HCT116 (cell line): ENCODE measurements at regions not wholly inside any gene's neighbourhood (a gene's known extent, or its start where the extent isn't known, plus 50 kb on each side); places are given as distances from the start of the nearest gene placed in this dataset.

ENCODE experiments used
- ATAC-seq: fragments of 200-7000 bp; cut with Tn5 transposase; 2 replicates; pipeline ENCODE4 v1.9.1; 2020; ENCODE audit warnings: mild to moderate bottlenecking, moderate library complexity
- BruUV-seq: library from RNA; stranded (reverse); fragments of 400-500 nt; replicated peaks from 2 replicates; lab custom pipeline; 2021; lab: Mats Ljungman, UMichigan
- CTCF ChIA-PET: fragments of 300-600 bp; sonication (Branson Sonifier 250); formaldehyde crosslinking; loops from one replicate; lab custom pipeline; 2021; ENCODE audit warnings: antibody characterized with exemption; lab: Charles Lee
- POLR2A ChIA-PET: fragments of 300-600, 350-600 bp; sonication (Branson Sonifier 250); formaldehyde crosslinking; loops from one replicate; lab custom pipeline; 2021; ENCODE audit warnings: antibody characterized with exemption; lab: Charles Lee
- RAD21 ChIA-PET, 2 experiments: fragments of 300-600 bp; sonication (Branson Sonifier 250); formaldehyde crosslinking; loops; one replicate each; lab custom pipeline; 2023; ENCODE audit warnings: low total read pairs in 2 of 2; ENCODE audit not compliant: uncharacterized antibody in 2 of 2, unreplicated experiment in 2 of 2, low non-redundant PET in 1 of 2; lab: Charles Lee
- DNase-seq: peaks from one replicate; pipeline ENCODE4 v3.0.0-alpha.2; 2010; ENCODE audit warnings: low read depth, low spot score
- H2AFZ ChIP-seq: fragments of 200-600 bp; shearing (Covaris generic), sonication (generic); 2 replicates; pipeline ENCODE4 v1.6.1; 2017; ENCODE audit warnings: low read depth, mixed run types, mixed read lengths, antibody characterized with exemption, low read length; ENCODE audit not compliant: poor library complexity, severe bottlenecking
- H3K27ac ChIP-seq: 2 replicates; pipeline ENCODE4 v1.5.1; 2012; ENCODE audit warnings: low read depth, low read length
- H3K27me3 ChIP-seq: fragments of 200-600 bp; sonication (generic); 2 replicates; pipeline ENCODE4 v1.6.1; 2016; ENCODE audit warnings: mixed run types, low read length, mixed read lengths; ENCODE audit not compliant: insufficient read depth
- H3K36me3 ChIP-seq, 2 experiments: fragments of 200-500 bp in 1 of 2; fragments of 200-600 bp in 1 of 2; sonication (Bioruptor generic) in 1 of 2; sonication (generic) in 1 of 2; 2 replicates each; pipeline versions ENCODE4 v1.5.1 to v1.6.1; 2014 to 2016; ENCODE audit warnings: low read length in 2 of 2, inconsistent platforms in 1 of 2, mixed read lengths in 1 of 2, mixed run types in 1 of 2; ENCODE audit not compliant: insufficient read depth in 2 of 2, control insufficient read depth in 1 of 2
- H3K4me1 ChIP-seq, 2 experiments: fragments of 200-600 bp in 1 of 2; sonication (generic) in 1 of 2; 2 replicates each; pipeline versions ENCODE4 v1.5.1 to v1.6.1; 2012 to 2017; ENCODE audit warnings: low read length in 2 of 2, inconsistent platforms in 1 of 2, mild to moderate bottlenecking in 1 of 2, mixed read lengths in 1 of 2, mixed run types in 1 of 2, moderate library complexity in 1 of 2; ENCODE audit not compliant: insufficient read depth in 2 of 2, control insufficient read depth in 1 of 2
- H3K4me2 ChIP-seq: fragments of 200-600 bp; sonication (generic); 2 replicates; pipeline ENCODE4 v1.6.1; 2017; ENCODE audit warnings: mixed run types, low read length, mixed read lengths
- H3K4me3 ChIP-seq, 2 experiments: fragments of 200-600 bp in 1 of 2; sonication (generic) in 1 of 2; replicated peaks in 1 of 2; 2 replicates each; pipeline ENCODE4 v1.5.1; 2011 to 2016; ENCODE audit warnings: low read length in 2 of 2, control low read depth in 1 of 2, low read depth in 1 of 2, mild to moderate bottlenecking in 1 of 2, mixed read lengths in 1 of 2, mixed run types in 1 of 2
- H3K79me2 ChIP-seq: fragments of 200-600 bp; sonication (generic); 2 replicates; pipeline ENCODE4 v1.6.1; 2017; ENCODE audit warnings: mild to moderate bottlenecking, mixed run types, low read length, moderate library complexity, mixed read lengths; ENCODE audit not compliant: insufficient read depth
- H3K9ac ChIP-seq: fragments of 200-600 bp; sonication (generic); 2 replicates; pipeline ENCODE4 v1.6.1; 2016; ENCODE audit warnings: low read length, mixed read lengths
- H3K9me2 ChIP-seq: fragments of 200-600 bp; sonication (generic), shearing (Covaris generic); 2 replicates; pipeline ENCODE4 v1.6.1; 2017; ENCODE audit warnings: mixed run types, mild to moderate bottlenecking, moderate library complexity; ENCODE audit not compliant: insufficient read depth
- H3K9me3 ChIP-seq, 2 experiments: fragments of 200-500 bp in 1 of 2; fragments of 200-600 bp in 1 of 2; sonication (Bioruptor generic) in 1 of 2; sonication (generic) in 1 of 2; 2 replicates each; pipeline ENCODE4 v1.6.1; 2014 to 2017; ENCODE audit warnings: low read length in 2 of 2, mixed read lengths in 2 of 2, inconsistent platforms in 1 of 2, low read depth in 1 of 2, mild to moderate bottlenecking in 1 of 2, mixed run types in 1 of 2, moderate library complexity in 1 of 2; ENCODE audit not compliant: control insufficient read depth in 1 of 2, insufficient read depth in 1 of 2
- H4K20me1 ChIP-seq: fragments of 200-600 bp; sonication (generic), shearing (Covaris generic); 2 replicates; pipeline ENCODE4 v1.6.1; 2017; ENCODE audit warnings: mixed run types, mild to moderate bottlenecking, moderate library complexity; ENCODE audit not compliant: insufficient read depth
- CTCF ChIP-seq, 3 experiments: fragments of 200-600 bp in 1 of 3; sonication (generic) in 1 of 3; IDR thresholded peaks in 2 of 3; conservative IDR thresholded peaks in 1 of 3; 2 replicates each; pipeline ENCODE4 v1.5.1; 2012 to 2017; ENCODE audit warnings: low read depth in 2 of 3, low read length in 2 of 3, antibody characterized with exemption in 1 of 3, borderline replicate concordance in 1 of 3, control low read depth in 1 of 3, mild to moderate bottlenecking in 1 of 3, mixed read lengths in 1 of 3, mixed run types in 1 of 3, moderate library complexity in 1 of 3; ENCODE audit not compliant: insufficient read depth in 1 of 3
- EGR1 ChIP-seq: IDR thresholded peaks from 2 replicates; pipeline ENCODE4 v1.6.1; 2012; ENCODE audit warnings: low read depth
- ELF1 ChIP-seq: IDR thresholded peaks from 2 replicates; pipeline ENCODE4 v1.6.1; 2012; ENCODE audit warnings: low read depth, borderline replicate concordance
- FOSL1 ChIP-seq: IDR thresholded peaks from 2 replicates; pipeline ENCODE4 v1.6.1; 2012; ENCODE audit warnings: low read depth
- POLR2AphosphoS5 ChIP-seq: IDR thresholded peaks from 2 replicates; pipeline ENCODE4 v1.6.1; 2011; ENCODE audit warnings: mild to moderate bottlenecking, low read depth, low read length, moderate library complexity
- REST ChIP-seq: IDR thresholded peaks from 2 replicates; pipeline ENCODE4 v1.6.1; 2012; ENCODE audit warnings: low read depth
- SRF ChIP-seq: IDR thresholded peaks from 2 replicates; pipeline ENCODE4 v1.6.1; 2012; ENCODE audit warnings: low read depth
- YY1 ChIP-seq: IDR thresholded peaks from 2 replicates; pipeline ENCODE4 v1.6.1; 2011; ENCODE audit warnings: low read length, low read depth, moderate library complexity, mild to moderate bottlenecking; ENCODE audit not compliant: insufficient replicate concordance; ENCODE audit errors: extremely low read depth
- ZFX ChIP-seq: fragments of 450-650 bp; IDR thresholded peaks from 2 replicates; pipeline ENCODE4 v1.6.1; 2017
- intact Hi-C: fragments of 100-400 bp; cut with micrococcal nuclease; formaldehyde crosslinking; loops from 2 replicates; pipeline ENCODE4 v1.10.0; 2022

GRCh38 chr18:22297008-22297407 is 120.7 kb downstream of the CTAGE1 start:
- BruUV-seq = no TSS peak
- H3K36me3 ChIP-seq = no peaks in the 10 kb centered on the region
- no peak overlapping the region for H3K4me3 ChIP-seq
- DNase-seq = no peak
- H3K79me2 ChIP-seq = no peaks in the 10 kb centered on the region
- intact Hi-C loops = no loop called here
- TF ChIP-seq FOSL1 = no peak
- TF ChIP-seq YY1 = no peak
- no peak for TF ChIP-seq REST
- TF ChIP-seq SRF = no peak
- TF ChIP-seq EGR1 = no peak
- no peak for TF ChIP-seq POLR2AphosphoS5
- TF ChIP-seq CTCF (IDR thresholded peaks at IDR 0.05 in 2 of 3, conservative IDR thresholded peaks at IDR 0.05 in 1 of 3; ENCODE audit: borderline replicate concordance in 1 of 3, insufficient read depth in 1 of 3, low read depth in 2 of 3, low read length in 2 of 3) = no peak
- TF ChIP-seq ELF1 = no peak
- TF ChIP-seq ZFX = no peak
- no peaks in the 10 kb centered on the region for H3K9me3 ChIP-seq
- no peaks in the 10 kb centered on the region for H3K27me3 ChIP-seq
- no peak overlapping the region for H2AFZ ChIP-seq
- ATAC-seq = no peak
- H3K9me2 ChIP-seq = no peaks in the 10 kb centered on the region
- ChIA-PET POLR2A (no interaction called here), CTCF (no interaction called here), RAD21 (no interaction called here)
- H3K27ac ChIP-seq = no peak overlapping the region
- peaks cover 5 to 13% of the 10 kb centered on the region in 2 experiments for H3K4me1 ChIP-seq
- H4K20me1 ChIP-seq = no peaks in the 10 kb centered on the region
- H3K9ac ChIP-seq = no peak overlapping the region
- no peak overlapping the region for H3K4me2 ChIP-seq
